Mucosa of descending colon (tissue), 3 donors: ENCODE measurements at regions not wholly inside any gene's neighbourhood (a gene's known extent, or its start where the extent isn't known, plus 50 kb on each side); places are given as distances from the start of the nearest gene placed in this dataset.
A peak's percentile ranks its signal among the peaks of the same experiment; 100 is the strongest.

Experiments used
- ATAC-seq: fragments of 200-7000 bp; cut with Tn5 transposase; one replicate; pipeline ENCODE4 v1.9.1; 2020; ENCODE audit warnings: mild to moderate bottlenecking, moderate library complexity
- DNase-seq, 3 donors: peaks; one replicate each; pipeline ENCODE4 v3.0.0-alpha.2; 2020
- H3K36me3 ChIP-seq: fragments of 200-600 bp; one replicate; pipeline ENCODE4 v1.8.0; 2021; ENCODE audit warnings: low read depth, mild to moderate bottlenecking
- H3K4me1 ChIP-seq: fragments of 200-600 bp; one replicate; pipeline ENCODE4 v1.8.0; 2021; ENCODE audit warnings: low read depth, mild to moderate bottlenecking
- H3K4me3 ChIP-seq: fragments of 200-600 bp; one replicate; pipeline ENCODE4 v1.8.0; 2021; ENCODE audit warnings: mild to moderate bottlenecking
- H3K9me3 ChIP-seq: fragments of 200-600 bp; one replicate; pipeline ENCODE4 v1.8.0; 2021; ENCODE audit warnings: mild to moderate bottlenecking
- intact Hi-C, 2 donors: fragments of 100-400 bp; cut with DNase I in 1 of 2; cut with micrococcal nuclease in 1 of 2; formaldehyde crosslinking; loops; one replicate each; pipeline versions ENCODE4 v1.11.0 to v1.11.1; 2022; cut with DNase I, micrococcal nuclease
- TF ChIP-seq, protein P1 (sequence below): fragments of 200-600 bp; IDR thresholded peaks from one replicate; pipeline ENCODE4 v1.8.0; 2022; ENCODE audit warnings: antibody characterized with exemption, mild to moderate bottlenecking
- donor health status: DM: no; HTN: no; CAD: no; lungs with moderate emphysema.
- donor health status: DM: no; HTN: no; CAD: no.
- donor health status: DM: no; HTN: yes; CAD: no.

DNA sequence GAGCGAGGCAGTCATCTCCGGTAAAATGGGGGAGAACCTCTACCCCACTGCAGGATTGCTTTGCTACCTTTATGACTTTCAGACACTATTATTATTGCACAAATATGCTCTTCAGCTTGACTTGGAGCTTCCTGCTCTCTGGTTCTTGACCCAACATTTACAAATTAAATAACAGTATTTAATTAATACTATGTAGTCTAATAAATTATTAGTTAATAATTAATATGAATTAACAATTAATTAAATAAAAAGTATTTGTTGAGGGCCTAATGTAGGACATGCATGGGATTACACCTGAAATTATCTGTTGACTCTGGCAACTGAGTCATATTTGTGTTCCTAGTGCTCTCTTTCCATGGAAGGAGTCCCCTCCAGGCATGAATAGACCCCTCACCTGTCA is 359.9 kb downstream of the SIPA1L2 start:
- DNase-seq (no peak), ATAC-seq (no peak)
- no peak overlapping the region for H3K4me3 ChIP-seq
- intact Hi-C loops: no loop called here
- H3K4me1 ChIP-seq: no peaks in the 10 kb centered on the region
- TF ChIP-seq, protein P1, sequence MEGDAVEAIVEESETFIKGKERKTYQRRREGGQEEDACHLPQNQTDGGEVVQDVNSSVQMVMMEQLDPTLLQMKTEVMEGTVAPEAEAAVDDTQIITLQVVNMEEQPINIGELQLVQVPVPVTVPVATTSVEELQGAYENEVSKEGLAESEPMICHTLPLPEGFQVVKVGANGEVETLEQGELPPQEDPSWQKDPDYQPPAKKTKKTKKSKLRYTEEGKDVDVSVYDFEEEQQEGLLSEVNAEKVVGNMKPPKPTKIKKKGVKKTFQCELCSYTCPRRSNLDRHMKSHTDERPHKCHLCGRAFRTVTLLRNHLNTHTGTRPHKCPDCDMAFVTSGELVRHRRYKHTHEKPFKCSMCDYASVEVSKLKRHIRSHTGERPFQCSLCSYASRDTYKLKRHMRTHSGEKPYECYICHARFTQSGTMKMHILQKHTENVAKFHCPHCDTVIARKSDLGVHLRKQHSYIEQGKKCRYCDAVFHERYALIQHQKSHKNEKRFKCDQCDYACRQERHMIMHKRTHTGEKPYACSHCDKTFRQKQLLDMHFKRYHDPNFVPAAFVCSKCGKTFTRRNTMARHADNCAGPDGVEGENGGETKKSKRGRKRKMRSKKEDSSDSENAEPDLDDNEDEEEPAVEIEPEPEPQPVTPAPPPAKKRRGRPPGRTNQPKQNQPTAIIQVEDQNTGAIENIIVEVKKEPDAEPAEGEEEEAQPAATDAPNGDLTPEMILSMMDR: no peak
- H3K9me3 ChIP-seq: no peaks in the 10 kb centered on the region
- H3K36me3 ChIP-seq: no peaks in the 10 kb centered on the region

DNA sequence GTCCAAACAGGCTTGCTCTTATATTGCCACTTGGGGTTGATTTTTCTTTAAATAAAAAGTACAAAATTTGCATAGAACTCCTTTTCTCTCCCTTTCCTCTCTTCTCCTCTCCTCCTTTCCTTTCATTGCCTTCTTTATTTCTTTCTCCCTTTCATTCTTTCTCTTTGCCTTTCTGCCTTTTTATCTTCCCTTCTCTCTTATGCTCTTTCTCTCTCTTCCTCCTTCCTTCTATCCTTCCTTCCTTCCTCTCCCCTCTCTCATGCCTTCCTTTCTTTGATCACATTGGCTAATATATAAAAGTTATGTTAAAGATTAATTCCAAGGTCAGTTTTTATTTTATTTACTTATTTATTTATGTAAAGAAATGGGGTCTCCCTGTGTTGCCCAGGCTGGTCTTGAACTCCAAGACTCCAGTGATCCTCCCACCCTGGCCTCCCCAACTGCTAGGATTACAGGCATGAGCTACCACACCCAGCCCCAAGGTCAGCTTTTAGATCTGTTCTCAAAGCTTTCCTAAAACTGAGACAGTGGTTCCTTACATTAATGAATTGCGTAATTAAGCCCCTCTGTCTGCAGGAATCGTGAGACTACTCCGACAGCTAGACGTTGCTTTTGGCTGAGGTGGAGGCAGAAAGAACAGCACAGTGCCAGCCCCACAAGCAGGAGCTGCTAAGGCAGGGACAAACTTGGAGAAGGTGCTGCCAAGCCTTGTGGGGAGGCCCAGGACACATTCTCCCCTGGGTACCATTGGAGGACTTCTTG is 361.9 kb downstream of the SIPA1L2 start:
- TF ChIP-seq, protein P1: no peak
- intact Hi-C loops: no loop called here
- Histone ChIP-seq H3K36me3 (no peaks in the 10 kb centered on the region), H3K9me3 (no peaks in the 10 kb centered on the region), H3K4me3 (no peak overlapping the region), H3K4me1 (no peaks in the 10 kb centered on the region)
- no peak for ATAC-seq
- DNase-seq: no peak

DNA sequence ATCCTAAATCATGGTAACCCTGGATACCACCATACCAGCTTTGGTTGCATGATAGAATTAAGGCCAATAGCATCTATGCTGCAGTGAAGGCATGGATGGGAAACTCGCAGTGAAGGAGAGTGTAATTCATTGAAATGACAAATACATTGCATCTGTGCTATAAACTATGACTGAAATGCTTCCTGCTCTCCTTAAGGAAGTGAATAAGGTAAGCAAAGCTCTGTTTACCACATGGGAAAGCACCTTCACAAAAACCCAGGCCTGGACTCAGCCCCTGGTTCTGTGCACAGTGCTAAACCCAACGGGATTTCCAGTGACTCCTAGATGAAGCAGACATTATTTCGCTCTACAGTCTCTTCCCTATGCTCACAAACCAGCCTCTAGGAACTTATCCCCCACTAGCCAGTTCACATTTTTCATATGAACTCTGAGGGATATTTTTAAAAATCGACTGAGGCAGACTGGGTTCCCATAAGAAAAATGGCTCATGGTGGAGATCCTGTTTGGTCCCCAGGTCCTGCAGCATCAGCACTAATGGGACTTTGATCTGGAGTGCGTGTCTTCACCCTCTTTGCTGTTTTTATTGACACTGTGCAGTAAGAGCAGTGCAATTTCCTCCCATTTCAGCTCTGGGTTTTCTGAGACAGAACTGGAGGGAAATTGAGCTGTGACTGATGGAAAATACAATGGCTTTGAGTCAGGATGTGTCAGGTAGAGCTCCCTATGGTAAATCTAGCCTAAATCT is 362.7 kb downstream of the SIPA1L2 start:
- no peaks in the 10 kb centered on the region for H3K9me3 ChIP-seq
- no peaks in the 10 kb centered on the region for H3K36me3 ChIP-seq
- DNase-seq (no peak), ATAC-seq (peak; percentile 88)
- TF ChIP-seq, protein P1: no peak
- intact Hi-C loops: no loop called here
- no peaks in the 10 kb centered on the region for H3K4me1 ChIP-seq
- no peak overlapping the region for H3K4me3 ChIP-seq

DNA sequence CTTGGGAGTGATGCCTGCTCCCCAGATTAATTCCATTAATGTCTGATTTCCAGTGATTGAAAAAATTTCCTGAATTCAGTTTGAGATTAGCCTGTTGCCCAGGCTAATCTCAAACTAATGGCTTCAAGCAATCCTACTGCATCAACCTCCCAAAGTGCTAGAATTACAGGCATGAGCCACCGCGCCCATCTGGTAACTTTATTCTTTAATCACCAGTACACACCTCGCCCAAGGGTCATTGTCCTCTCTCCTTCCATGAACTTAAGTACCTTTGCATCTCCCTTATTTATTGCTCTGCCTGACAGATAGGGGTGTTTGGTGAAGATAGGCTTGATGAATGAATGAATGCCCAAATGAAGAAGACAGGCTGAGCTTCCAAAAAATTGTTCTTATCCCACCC is 366.5 kb downstream of the SIPA1L2 start:
- no peaks in the 10 kb centered on the region for H3K36me3 ChIP-seq
- DNase-seq (peak in 1 of 3 donors; percentile 28), ATAC-seq (peak; percentile 25)
- no peaks in the 10 kb centered on the region for H3K9me3 ChIP-seq
- H3K4me1 ChIP-seq: no peaks in the 10 kb centered on the region
- intact Hi-C loops: no loop called here
- TF ChIP-seq, protein P1: no peak
- no peak overlapping the region for H3K4me3 ChIP-seq

DNA sequence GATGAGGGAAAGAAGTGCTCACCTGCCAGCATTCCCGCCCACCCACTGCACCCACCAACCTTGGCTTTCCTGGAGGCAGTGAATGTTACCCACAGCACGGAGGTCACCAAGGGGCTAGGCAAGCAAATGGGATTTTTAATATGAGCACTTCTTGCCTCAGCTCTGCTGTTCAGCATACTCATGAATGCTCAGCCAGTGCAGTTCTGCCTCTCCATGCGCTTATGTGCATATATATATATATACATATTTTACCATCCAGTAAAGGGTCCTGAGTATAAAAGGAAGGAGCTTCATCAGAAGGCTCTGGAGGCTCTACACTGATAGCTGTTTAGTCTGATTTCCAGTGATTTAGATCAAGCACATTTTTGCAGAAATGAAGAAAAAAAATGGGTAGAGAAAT is 366.9 kb downstream of the SIPA1L2 start:
- H3K9me3 ChIP-seq: no peaks in the 10 kb centered on the region
- TF ChIP-seq, protein P1: no peak
- no peak overlapping the region for H3K4me3 ChIP-seq
- DNase-seq (no peak), ATAC-seq (no peak)
- H3K36me3 ChIP-seq: no peaks in the 10 kb centered on the region
- intact Hi-C loops: no loop called here
- H3K4me1 ChIP-seq: no peaks in the 10 kb centered on the region
